ENCODE measurements at regions not wholly inside any gene's neighbourhood (a gene's known extent, or its start where the extent isn't known, plus 50 kb on each side); places are given as distances from the start of the nearest gene placed in this dataset.

DNA sequence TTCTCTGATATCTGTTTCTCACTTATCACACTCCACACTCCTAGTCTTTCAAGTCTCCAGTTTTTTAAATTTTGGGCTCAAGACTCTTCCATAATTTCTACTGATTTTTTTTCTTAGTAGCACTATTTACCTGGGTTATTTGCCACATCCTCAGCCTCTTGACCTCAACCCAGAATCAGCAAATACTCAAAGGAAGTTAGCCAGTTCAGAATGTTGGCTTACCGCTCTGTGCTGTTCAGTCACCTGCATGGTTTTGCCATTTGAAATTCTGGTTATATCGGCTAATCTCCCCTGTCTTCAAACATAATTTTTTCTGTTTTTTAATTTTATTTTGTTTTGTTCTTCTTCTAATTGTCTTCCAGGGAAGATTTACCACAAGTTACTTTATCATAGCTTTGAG is 412.6 kb downstream of the PTH2R start:
- H3K4me3 ChIP-seq (ENCODE audit: control extremely low read depth in 1 of 5, extremely low read depth in 1 of 5, insufficient read depth in 1 of 5, low read depth in 2 of 5, low read length in 4 of 5): no peak overlapping the region
- POLR2A ChIA-PET: no interaction called here
- H3K27me3 ChIP-seq (replicated peaks in 1 of 4; ENCODE audit: control extremely low read depth in 1 of 4, control insufficient read depth in 3 of 4, insufficient read depth in 4 of 4, low read length in 3 of 4): no peaks in the 10 kb centered on the region
- H3K36me3 ChIP-seq (replicated peaks in 1 of 2; ENCODE audit: control extremely low read depth in 1 of 2, control insufficient read depth in 1 of 2, extremely low read depth in 1 of 2, insufficient read depth in 2 of 2, low read length in 1 of 2): no peaks in the 10 kb centered on the region
- no peak overlapping the region for H3K9ac ChIP-seq (ENCODE audit: low read length)
- intact Hi-C loops (cut with micrococcal nuclease): no loop called here
- H3K4me2 ChIP-seq (replicated peaks; ENCODE audit: low read depth, low read length, poor library complexity, severe bottlenecking): no peak overlapping the region
- H2AFZ ChIP-seq (ENCODE audit: insufficient read depth, low read depth, low read length, poor library complexity, severe bottlenecking): no peak overlapping the region
- Mint-ChIP-seq H3K9me3 (ENCODE audit: insufficient read depth) (no peaks in the 10 kb centered on the region), H3K4me3 (no peak overlapping the region), H3K4me1 (no peaks in the 10 kb centered on the region), H3K27me3 (no peaks in the 10 kb centered on the region), H3K27ac (no peak overlapping the region)
- H3K79me2 ChIP-seq (ENCODE audit: control insufficient read depth, insufficient read depth, low read length): no peaks in the 10 kb centered on the region
- ATAC-seq (ENCODE audit: low read depth) (no peak), DNase-seq (no peak)
- H3K9me3 ChIP-seq (ENCODE audit: control extremely low read depth in 1 of 3, control insufficient read depth in 2 of 3, insufficient read depth in 1 of 3, low read length in 2 of 3): no peaks in the 10 kb centered on the region
- no peaks in the 10 kb centered on the region for H3K4me1 ChIP-seq (ENCODE audit: control insufficient read depth in 2 of 2, insufficient read depth in 2 of 2, low read length in 2 of 2)
- CTCF ChIA-PET: no interaction called here
- H4K20me1 ChIP-seq (ENCODE audit: control insufficient read depth, insufficient read depth, low read length, poor library complexity, severe bottlenecking): no peaks in the 10 kb centered on the region
- H3K27ac ChIP-seq (ENCODE audit: low read length in 2 of 2): no peak overlapping the region
- TF ChIP-seq, protein P1, sequence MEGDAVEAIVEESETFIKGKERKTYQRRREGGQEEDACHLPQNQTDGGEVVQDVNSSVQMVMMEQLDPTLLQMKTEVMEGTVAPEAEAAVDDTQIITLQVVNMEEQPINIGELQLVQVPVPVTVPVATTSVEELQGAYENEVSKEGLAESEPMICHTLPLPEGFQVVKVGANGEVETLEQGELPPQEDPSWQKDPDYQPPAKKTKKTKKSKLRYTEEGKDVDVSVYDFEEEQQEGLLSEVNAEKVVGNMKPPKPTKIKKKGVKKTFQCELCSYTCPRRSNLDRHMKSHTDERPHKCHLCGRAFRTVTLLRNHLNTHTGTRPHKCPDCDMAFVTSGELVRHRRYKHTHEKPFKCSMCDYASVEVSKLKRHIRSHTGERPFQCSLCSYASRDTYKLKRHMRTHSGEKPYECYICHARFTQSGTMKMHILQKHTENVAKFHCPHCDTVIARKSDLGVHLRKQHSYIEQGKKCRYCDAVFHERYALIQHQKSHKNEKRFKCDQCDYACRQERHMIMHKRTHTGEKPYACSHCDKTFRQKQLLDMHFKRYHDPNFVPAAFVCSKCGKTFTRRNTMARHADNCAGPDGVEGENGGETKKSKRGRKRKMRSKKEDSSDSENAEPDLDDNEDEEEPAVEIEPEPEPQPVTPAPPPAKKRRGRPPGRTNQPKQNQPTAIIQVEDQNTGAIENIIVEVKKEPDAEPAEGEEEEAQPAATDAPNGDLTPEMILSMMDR (IDR thresholded peaks at IDR 0.05): no peak
- no peak for TF ChIP-seq EZH2 (IDR thresholded peaks at IDR 0.05; ENCODE audit: borderline replicate concordance, insufficient read depth, low read depth, low read length, poor library complexity, severe bottlenecking)
- WGBS (ENCODE audit: insufficient coverage): no CpG with 5 or more reads among the region's 2 CpGs

DNA sequence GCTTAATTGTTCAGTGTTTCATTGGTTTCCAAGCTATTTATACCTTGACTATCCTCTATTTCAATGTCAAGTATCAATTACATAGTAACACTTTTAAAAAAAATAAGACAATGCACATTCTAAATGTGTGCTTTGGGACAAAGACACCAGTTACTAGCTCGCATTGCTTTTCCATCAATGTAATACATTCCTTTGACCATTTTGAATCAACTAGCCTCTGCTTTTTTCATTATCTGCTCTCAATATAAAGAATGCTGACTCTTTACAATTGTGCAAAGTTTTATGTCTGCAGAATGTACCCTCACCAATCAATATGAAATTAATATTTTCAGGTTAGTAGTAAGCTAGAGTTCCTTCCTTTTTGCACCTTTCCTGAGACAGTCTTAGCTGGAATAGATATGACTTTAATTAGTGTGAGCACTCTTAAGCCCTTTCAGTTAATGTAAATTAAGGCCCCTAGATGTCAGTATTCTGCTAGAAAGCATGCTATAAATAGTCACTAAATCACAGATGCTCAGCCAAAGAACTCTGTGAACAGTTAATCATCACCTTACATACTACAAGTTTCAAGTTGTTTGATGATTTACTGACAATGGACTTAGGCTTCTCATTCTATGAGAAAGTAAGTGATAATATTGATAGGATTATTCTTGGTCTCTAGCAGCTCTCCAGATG is 413.6 kb downstream of the PTH2R start:
- CTCF ChIA-PET: no interaction called here
- Histone ChIP-seq H3K9ac (ENCODE audit: low read length) (no peak overlapping the region), H3K9me3 (ENCODE audit: control extremely low read depth in 1 of 3, control insufficient read depth in 2 of 3, insufficient read depth in 1 of 3, low read length in 2 of 3) (no peaks in the 10 kb centered on the region), H3K4me1 (ENCODE audit: control insufficient read depth in 2 of 2, insufficient read depth in 2 of 2, low read length in 2 of 2) (no peaks in the 10 kb centered on the region), H2AFZ (ENCODE audit: insufficient read depth, low read depth, low read length, poor library complexity, severe bottlenecking) (no peak overlapping the region), H3K4me3 (ENCODE audit: control extremely low read depth in 1 of 5, extremely low read depth in 1 of 5, insufficient read depth in 1 of 5, low read depth in 2 of 5, low read length in 4 of 5) (no peak overlapping the region), H3K4me2 (replicated peaks; ENCODE audit: low read depth, low read length, poor library complexity, severe bottlenecking) (no peak overlapping the region), H4K20me1 (ENCODE audit: control insufficient read depth, insufficient read depth, low read length, poor library complexity, severe bottlenecking) (no peaks in the 10 kb centered on the region), H3K27me3 (replicated peaks in 1 of 4; ENCODE audit: control extremely low read depth in 1 of 4, control insufficient read depth in 3 of 4, insufficient read depth in 4 of 4, low read length in 3 of 4) (no peaks in the 10 kb centered on the region), H3K79me2 (ENCODE audit: control insufficient read depth, insufficient read depth, low read length) (no peaks in the 10 kb centered on the region), H3K36me3 (replicated peaks in 1 of 2; ENCODE audit: control extremely low read depth in 1 of 2, control insufficient read depth in 1 of 2, extremely low read depth in 1 of 2, insufficient read depth in 2 of 2, low read length in 1 of 2) (no peaks in the 10 kb centered on the region), H3K27ac (ENCODE audit: low read length in 2 of 2) (no peak overlapping the region)
- Mint-ChIP-seq H3K9me3 (ENCODE audit: insufficient read depth) (no peaks in the 10 kb centered on the region), H3K27ac (no peak overlapping the region), H3K4me3 (no peak overlapping the region), H3K27me3 (no peaks in the 10 kb centered on the region), H3K4me1 (no peaks in the 10 kb centered on the region)
- TF ChIP-seq, protein P1 (IDR thresholded peaks at IDR 0.05): no peak
- no peak for TF ChIP-seq EZH2 (IDR thresholded peaks at IDR 0.05; ENCODE audit: borderline replicate concordance, insufficient read depth, low read depth, low read length, poor library complexity, severe bottlenecking)
- POLR2A ChIA-PET: no interaction called here
- intact Hi-C loops (cut with micrococcal nuclease): no loop called here
- ATAC-seq (ENCODE audit: low read depth): no peak
- no CpG with 5 or more reads among the region's 1 CpG for WGBS (ENCODE audit: insufficient coverage)
- no peak for DNase-seq
